HS-5 (cell line): ENCODE measurements at regions not wholly inside any gene's neighbourhood (a gene's known extent, or its start where the extent isn't known, plus 50 kb on each side); places are given as distances from the start of the nearest gene placed in this dataset.

Experiments
- DNase-seq: peaks from one replicate; pipeline ENCODE4 v3.0.0-alpha.2; 2012; ENCODE audit warnings: low read depth

DNA sequence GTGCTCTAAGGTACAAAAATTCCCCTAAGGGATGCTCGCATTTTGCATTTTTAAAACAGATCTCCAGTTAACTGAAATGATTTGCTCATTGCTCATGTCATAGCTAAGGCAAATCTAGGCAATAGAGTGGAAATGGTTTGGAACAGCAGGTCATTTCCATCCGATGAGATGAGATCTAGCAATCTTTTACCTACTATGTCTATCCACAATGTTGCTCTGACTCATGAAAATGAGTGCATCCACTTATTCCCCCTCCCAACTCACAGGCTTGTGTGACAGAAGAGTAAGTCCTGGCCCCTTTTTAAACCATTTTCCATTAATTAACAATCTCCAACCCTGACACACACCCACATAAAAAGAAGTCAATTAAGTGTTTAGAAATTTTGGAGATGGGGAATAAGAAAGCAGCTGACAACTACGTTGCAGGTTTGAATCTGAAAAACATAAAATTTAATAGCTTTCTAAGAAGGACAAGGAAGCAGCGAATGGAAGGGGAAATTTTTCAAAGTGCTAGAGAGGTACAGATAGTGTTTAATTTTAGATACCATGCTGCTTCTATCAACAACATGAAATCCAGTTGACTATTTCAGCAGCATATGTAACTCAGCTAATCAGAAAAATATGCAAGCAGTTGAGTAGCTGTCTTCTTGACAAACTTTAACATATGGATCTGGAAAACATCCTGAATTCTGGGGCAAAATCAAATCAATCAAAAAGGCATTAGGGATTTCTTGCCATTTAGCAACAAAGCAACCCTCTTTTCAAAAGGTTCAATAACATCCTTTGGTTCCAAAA lies 112.0 kb downstream of the TMCO5A start:
- DNase-seq: no peak

GRCh38 chr15:38048001-38048455 lies 113.6 kb downstream of the TMCO5A start:
- DNase-seq: no peak

- no peak for DNase-seq
Measured at GRCh38 chr15:38049891-38050290, 115.5 kb downstream of the TMCO5A start.

GRCh38 chr15:38050529-38051448 lies 116.3 kb downstream of the TMCO5A start:
- DNase-seq: no peak

DNA sequence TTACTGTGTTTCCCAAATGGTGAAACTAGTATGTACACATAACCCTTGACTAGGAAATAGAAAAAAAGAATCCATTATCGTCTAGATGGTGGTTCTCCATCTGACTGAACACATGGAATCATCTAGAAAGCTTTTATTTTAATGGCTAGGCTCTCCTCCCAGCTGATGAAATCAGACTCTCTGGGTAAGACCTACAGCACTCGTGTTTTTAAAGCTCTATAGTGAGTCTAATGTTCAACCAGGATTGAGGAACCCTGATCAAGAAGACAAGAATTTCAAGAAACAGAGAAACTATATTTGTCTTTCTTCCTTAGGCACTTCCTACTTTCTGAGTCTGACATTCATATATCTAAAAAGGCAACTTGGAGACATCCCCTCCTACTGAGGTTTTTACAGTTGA lies 118.8 kb downstream of the TMCO5A start:
- DNase-seq: no peak

DNA sequence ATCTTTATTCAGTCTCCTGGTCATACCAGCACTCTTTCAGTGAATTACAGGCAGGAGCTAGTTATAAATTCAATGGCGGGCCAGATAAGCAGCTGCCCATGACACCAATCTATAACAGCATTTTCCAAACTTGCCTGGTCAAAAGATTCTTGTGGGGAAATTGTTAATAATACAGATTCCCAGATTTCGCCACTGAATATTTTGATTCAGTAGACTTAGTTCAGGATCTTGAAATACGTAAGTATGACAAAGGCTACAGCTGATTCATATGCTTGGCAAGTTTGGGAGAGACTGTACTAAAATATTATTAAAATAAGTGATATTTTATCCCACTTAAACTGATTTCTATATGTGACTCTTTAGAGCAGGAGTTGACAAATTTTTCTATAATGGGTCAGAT lies 119.3 kb downstream of the TMCO5A start:
- DNase-seq: no peak

- DNase-seq: no peak
Measured at GRCh38 chr15:38054488-38054887, 120.0 kb downstream of the TMCO5A start.

DNA sequence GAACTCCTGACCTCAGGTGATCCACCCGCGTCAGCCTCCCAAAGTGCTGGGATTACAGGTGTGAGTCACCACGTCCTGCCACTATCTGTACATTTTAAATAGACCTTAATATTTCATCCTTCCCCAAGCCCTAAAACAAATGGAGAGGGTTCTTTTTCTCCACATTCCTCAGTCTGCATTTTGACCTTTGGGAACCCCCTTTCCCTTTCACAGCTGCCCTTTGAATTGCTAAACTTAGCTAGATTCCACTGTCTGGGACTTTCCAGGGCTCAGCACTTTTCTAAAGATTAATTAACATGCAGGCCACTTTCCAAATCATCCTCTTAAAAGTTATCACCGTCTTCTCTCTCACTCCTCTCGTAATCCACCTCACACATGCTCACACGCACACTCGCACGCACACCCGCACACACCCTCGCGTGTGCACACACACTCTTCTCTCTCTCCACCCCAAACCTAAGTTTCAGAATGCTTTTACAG lies 124.2 kb downstream of the TMCO5A start:
- no peak for DNase-seq

- DNase-seq: no peak
Measured at GRCh38 chr15:38059665-38060064, 125.2 kb downstream of the TMCO5A start.

- no peak for DNase-seq
Measured at GRCh38 chr15:38061856-38062649, 127.6 kb downstream of the TMCO5A start.

GRCh38 chr15:38062696-38063095 lies 128.3 kb downstream of the TMCO5A start:
- no peak for DNase-seq

DNA sequence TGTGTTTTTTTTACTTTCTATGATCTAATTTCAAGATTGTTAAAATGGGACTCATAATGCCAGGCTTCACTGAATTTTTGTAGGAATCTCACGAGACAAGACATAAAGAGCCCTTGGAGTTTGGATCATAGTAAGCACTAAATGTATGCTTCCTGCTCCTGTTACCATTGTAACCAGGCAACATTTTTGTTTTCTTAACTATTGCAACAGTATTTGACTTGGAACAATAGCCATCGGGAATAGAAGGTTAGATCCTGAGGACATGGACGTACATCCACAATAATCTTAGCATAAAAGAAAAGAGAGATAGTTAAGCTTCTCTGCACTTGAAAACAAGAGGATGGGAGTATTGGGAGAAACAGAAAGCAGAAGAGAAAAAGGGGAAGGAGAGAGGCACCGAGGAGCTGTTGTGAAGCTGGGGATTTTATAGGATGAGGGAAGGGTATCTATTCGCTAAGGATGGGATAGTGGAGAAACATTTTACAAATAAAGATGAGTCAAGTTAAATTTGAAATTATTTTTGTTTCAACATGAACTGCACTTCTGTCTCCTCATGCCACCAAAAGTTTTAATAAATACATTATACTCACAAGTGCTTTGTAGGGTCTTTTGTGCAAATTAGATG lies 131.4 kb downstream of the TMCO5A start:
- no peak for DNase-seq

GRCh38 chr15:38066612-38067011 lies 132.2 kb downstream of the TMCO5A start:
- DNase-seq: no peak

GRCh38 chr15:38068626-38069391 lies 134.4 kb downstream of the TMCO5A start:
- no peak for DNase-seq

DNA sequence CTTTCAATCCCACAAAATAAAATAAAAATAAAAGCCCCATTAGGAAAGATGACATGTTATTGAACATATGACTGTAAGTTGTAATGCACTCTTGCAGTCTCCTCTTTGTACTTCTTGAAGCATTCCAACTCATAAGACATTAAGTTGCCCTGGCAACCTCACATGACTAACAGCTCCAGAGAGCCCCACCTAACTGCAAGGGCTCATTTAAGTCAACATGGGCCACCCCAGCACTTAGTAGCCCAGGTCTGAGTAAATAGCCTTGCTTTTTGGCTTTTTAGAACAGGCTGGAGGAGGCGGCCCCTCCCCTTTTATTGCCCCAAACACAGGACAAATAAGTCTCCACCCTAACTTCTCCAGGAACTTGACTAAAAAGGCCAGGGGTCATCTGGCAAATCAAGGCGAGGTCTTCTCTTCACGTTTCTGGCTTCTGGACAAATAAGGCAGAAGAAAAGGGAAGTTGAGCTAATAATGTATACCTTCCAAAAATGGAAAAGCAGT lies 135.1 kb downstream of the TMCO5A start:
- DNase-seq: no peak

- DNase-seq: no peak
Measured at GRCh38 chr15:38070778-38071177, 136.3 kb downstream of the TMCO5A start.

DNA sequence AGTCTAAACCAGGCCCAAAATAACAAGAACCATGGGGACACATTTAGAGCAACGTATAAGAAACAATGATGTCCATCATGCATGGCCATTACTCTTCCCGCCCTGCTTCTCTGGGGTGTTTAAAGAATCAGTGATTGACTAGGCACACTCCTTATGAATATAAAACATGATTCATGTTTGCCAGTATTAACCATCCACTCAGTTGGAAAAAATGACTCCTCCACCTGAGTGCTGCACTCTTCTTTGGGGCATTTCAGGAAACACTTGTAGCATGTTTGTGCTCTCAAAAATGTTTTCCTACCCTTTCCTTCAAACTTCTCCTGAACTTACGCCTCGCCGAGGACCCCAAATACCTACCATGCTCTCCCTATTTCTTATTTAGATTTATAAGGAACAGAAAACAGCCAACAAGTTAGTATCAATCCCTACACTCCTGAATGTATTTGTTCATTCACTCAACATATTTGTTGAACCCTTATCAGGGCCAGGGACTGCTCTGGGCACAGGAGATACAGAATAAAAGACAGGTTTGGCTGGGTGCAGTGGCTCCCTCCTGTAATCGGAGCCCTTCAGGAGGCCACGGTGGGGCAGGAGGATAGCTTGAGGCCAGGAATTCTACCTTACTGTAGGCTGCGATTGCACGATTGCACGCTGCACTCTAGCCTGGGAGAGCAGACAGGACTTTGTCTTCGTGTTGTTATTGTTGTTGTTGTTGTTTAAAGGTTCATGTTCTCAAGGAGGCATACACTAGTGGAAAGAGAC lies 137.0 kb downstream of the TMCO5A start:
- no peak for DNase-seq

DNA sequence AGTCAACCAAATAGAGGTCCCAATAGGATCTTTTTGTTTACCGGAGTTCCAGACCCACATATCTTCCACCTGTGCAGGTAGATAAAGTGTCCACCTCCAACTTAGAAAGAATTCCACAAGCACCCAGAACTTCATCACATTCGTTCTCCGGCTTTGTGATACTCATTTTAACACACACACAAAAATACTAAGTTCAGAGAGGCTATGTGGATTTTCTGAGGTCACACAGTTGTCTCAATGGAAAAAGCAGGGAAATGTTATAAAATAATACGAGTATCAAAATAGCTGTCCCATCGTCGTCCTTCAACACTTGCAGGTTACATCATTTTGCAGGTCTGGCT lies 137.5 kb downstream of the TMCO5A start:
- DNase-seq: no peak

DNA sequence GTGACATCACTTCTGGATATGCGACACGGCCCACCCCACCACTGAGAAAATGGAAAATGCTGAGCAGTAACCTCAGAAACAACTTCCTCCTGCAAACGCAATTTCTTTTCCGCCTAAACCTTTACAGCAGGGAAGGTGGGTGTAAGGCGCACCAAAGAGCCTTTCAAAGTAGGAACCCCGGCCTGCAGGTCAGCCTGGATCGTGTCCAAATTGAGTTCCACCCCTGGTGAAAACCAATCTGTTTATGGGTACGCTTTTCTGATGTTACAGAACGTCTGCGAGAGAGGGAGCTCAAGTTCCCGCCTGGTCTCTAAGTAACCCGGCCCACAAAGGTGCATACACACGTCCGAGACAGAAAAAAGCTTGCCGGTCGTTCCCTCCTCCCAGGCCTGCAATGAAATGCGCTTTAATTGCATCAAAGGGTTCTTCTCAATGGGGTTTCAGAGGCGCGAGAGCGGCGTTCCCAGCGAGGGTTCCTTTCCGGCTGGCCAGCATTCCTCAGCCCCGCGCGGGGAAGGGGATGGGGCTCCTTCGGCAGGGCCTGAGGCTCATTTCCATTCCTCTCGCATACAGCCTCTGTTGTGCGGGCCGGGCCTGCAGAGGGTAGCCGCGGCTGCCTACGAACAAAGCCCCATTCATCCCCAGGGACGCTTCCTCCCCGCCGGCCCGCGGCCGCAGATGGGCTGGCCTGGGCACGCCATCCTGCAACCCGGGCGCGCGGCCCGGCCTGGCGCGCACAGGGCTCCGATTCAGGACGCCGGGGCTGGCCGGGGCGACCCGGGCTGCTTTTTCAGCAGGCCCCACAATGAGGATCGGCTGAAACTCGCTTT lies 138.1 kb downstream of the TMCO5A start:
- DNase-seq: no peak
